Fibroblast of lung (primary cell): ENCODE measurements at regions not wholly inside any gene's neighbourhood (a gene's known extent, or its start where the extent isn't known, plus 50 kb on each side); places are given as distances from the start of the nearest gene placed in this dataset.

ENCODE experiments used
- DNase-seq, 2 donors: peaks; one replicate each; pipeline versions ENCODE4 v3.0.0 to v3.0.0-alpha.2; 2010; ENCODE audit warnings: low read depth in 2 of 2
- H2AFZ ChIP-seq: 2 replicates; pipeline ENCODE4 v1.5.1; 2012; ENCODE audit warnings: low read length, control low read depth, inconsistent platforms
- H3K27ac ChIP-seq: 2 replicates; pipeline ENCODE4 v1.5.1; 2011; ENCODE audit warnings: low read length, control low read depth; ENCODE audit not compliant: insufficient read depth
- H3K27me3 ChIP-seq: 2 replicates; pipeline ENCODE4 v1.5.1; 2011; ENCODE audit warnings: mild to moderate bottlenecking, low read length; ENCODE audit not compliant: control insufficient read depth, insufficient read depth
- H3K36me3 ChIP-seq: 2 replicates; pipeline ENCODE4 v1.5.1; 2011; ENCODE audit warnings: low read length; ENCODE audit not compliant: control insufficient read depth, insufficient read depth
- H3K4me1 ChIP-seq: 2 replicates; pipeline ENCODE4 v1.5.1; 2011; ENCODE audit warnings: low read length; ENCODE audit not compliant: control insufficient read depth, insufficient read depth; ENCODE audit errors: extremely low read depth
- H3K4me2 ChIP-seq: 2 replicates; pipeline ENCODE4 v1.5.1; 2011; ENCODE audit warnings: low read length, control low read depth; ENCODE audit not compliant: insufficient read depth; ENCODE audit errors: extremely low read depth
- H3K4me3 ChIP-seq, 4 experiments: fragments of 200-600 bp in 1 of 4; sonication (generic) in 1 of 4; replicated peaks in 1 of 4; 2 replicates each; pipeline ENCODE4 v1.5.1; 2011 to 2016; ENCODE audit warnings: low read length in 4 of 4, low read depth in 3 of 4, mild to moderate bottlenecking in 3 of 4, control low read depth in 2 of 4, inconsistent platforms in 1 of 4, mixed read lengths in 1 of 4; ENCODE audit not compliant: insufficient read depth in 1 of 4; ENCODE audit errors: control extremely low read depth in 1 of 4
- H3K79me2 ChIP-seq: 2 replicates; pipeline ENCODE4 v1.5.1; 2012; ENCODE audit warnings: mild to moderate bottlenecking, low read length, inconsistent platforms; ENCODE audit not compliant: control insufficient read depth, insufficient read depth
- H3K9ac ChIP-seq: 2 replicates; pipeline ENCODE4 v1.5.1; 2011; ENCODE audit warnings: mild to moderate bottlenecking, low read length, control low read depth; ENCODE audit not compliant: insufficient read depth
- H3K9me3 ChIP-seq: 2 replicates; pipeline ENCODE4 v1.5.1; 2012; ENCODE audit warnings: low read depth, low read length; ENCODE audit not compliant: control insufficient read depth, insufficient read depth
- H4K20me1 ChIP-seq: 2 replicates; pipeline ENCODE4 v1.5.1; 2011; ENCODE audit warnings: low read length; ENCODE audit not compliant: control insufficient read depth, insufficient read depth; ENCODE audit errors: extremely low read depth
- CTCF ChIP-seq, 2 donors: IDR thresholded peaks in 1 of 2; conservative IDR thresholded peaks in 1 of 2; 1 replicate in 1 of 2; 2 replicates in 1 of 2; pipeline ENCODE4 v1.5.1; 2011 to 2012; ENCODE audit warnings: low read length in 2 of 2, control low read depth in 1 of 2, inconsistent platforms in 1 of 2, low read depth in 1 of 2, mild to moderate bottlenecking in 1 of 2
- EZH2 ChIP-seq: IDR thresholded peaks from 2 replicates; pipeline ENCODE4 v1.5.1; 2012; ENCODE audit warnings: low read length, control low read depth, mild to moderate bottlenecking; ENCODE audit errors: missing control alignments

- no peak overlapping the region for H2AFZ ChIP-seq
- H3K27me3 ChIP-seq = no peaks in the 10 kb centered on the region
- no peaks in the 10 kb centered on the region for H4K20me1 ChIP-seq
- H3K36me3 ChIP-seq = no peaks in the 10 kb centered on the region
- no peak for DNase-seq
- H3K4me1 ChIP-seq = no peaks in the 10 kb centered on the region
- TF ChIP-seq EZH2 (no peak), CTCF (conservative IDR thresholded peaks at IDR 0.05 in 1 of 2, IDR thresholded peaks at IDR 0.05 in 1 of 2; ENCODE audit: low read depth in 1 of 2, low read length in 2 of 2) (no peak)
- H3K27ac ChIP-seq = no peak overlapping the region
- no peak overlapping the region for H3K4me3 ChIP-seq
- H3K79me2 ChIP-seq = no peaks in the 10 kb centered on the region
- H3K9ac ChIP-seq = no peak overlapping the region
- H3K9me3 ChIP-seq = no peaks in the 10 kb centered on the region
- H3K4me2 ChIP-seq = no peak overlapping the region
These were observed 732.3 kb downstream of the BRD1 start for GRCh38 chr22:49095366-49095765.

DNA sequence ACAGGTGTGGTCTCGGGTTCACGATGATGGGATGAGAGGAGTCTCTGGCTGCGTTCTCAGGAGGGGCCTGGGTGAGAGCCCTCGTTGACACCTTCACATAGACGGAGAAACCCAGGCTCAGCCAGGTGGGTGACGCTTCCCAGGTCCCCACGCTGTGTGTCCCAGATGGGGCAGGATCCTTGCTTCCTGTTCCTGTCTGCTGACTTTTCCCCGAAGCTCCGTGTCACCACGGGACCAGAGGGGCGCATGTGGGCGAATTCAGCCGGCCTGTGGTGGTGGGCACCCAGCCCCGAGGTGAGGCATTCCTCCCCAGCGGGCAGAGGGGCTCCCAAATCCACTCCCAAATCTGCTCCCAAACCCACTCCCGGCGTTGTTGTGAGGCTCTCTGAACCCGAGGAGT is 732.8 kb downstream of the BRD1 start:
- H3K4me2 ChIP-seq = no peak overlapping the region
- H3K36me3 ChIP-seq = no peaks in the 10 kb centered on the region
- no peak overlapping the region for H2AFZ ChIP-seq
- H3K9ac ChIP-seq = no peak overlapping the region
- no peaks in the 10 kb centered on the region for H4K20me1 ChIP-seq
- no peak for DNase-seq
- H3K79me2 ChIP-seq = no peaks in the 10 kb centered on the region
- H3K9me3 ChIP-seq = no peaks in the 10 kb centered on the region
- no peaks in the 10 kb centered on the region for H3K27me3 ChIP-seq
- no peaks in the 10 kb centered on the region for H3K4me1 ChIP-seq
- H3K27ac ChIP-seq = no peak overlapping the region
- H3K4me3 ChIP-seq = no peak overlapping the region
- no peak for TF ChIP-seq CTCF (conservative IDR thresholded peaks at IDR 0.05 in 1 of 2, IDR thresholded peaks at IDR 0.05 in 1 of 2; ENCODE audit: low read depth in 1 of 2, low read length in 2 of 2)
- TF ChIP-seq EZH2 = no peak

GRCh38 chr22:49094151-49094550 is 733.5 kb downstream of the BRD1 start:
- Histone ChIP-seq H3K27me3 (no peaks in the 10 kb centered on the region), H3K79me2 (no peaks in the 10 kb centered on the region), H3K4me1 (no peaks in the 10 kb centered on the region), H3K36me3 (no peaks in the 10 kb centered on the region), H3K27ac (no peak overlapping the region), H2AFZ (no peak overlapping the region), H4K20me1 (no peaks in the 10 kb centered on the region), H3K4me3 (no peak overlapping the region), H3K9ac (no peak overlapping the region), H3K4me2 (no peak overlapping the region), H3K9me3 (no peaks in the 10 kb centered on the region)
- TF ChIP-seq CTCF (conservative IDR thresholded peaks at IDR 0.05 in 1 of 2, IDR thresholded peaks at IDR 0.05 in 1 of 2; ENCODE audit: low read depth in 1 of 2, low read length in 2 of 2) (no peak), EZH2 (no peak)
- DNase-seq = no peak
